ENCODE measurements at regions not wholly inside any gene's neighbourhood (a gene's known extent, or its start where the extent isn't known, plus 50 kb on each side); places are given as distances from the start of the nearest gene placed in this dataset.
"Not testable (repeated sequence)": the region's sequence is repeated elsewhere in the genome, so short reads cannot be mapped to it uniquely, and the experiment has no call there.

DNA sequence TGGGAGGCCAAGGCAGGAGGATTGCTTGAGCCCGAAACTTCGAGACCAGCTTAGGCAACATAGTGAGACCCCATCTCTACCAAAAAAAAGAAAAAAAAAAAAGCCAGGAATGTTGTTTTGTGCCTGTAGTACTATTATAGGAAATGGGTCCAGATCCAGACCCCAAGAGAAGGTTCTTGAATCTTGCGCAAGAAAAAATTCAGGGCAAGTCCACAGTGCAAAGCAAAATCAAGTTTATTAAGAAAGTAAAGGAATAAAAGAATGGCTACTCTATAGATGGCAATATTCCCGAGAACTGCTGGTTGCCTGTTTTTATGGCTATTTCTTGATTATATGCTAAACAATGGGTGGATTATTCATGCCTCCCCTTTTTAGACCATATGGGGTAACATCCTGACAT, 51.2 kb upstream of the RDX start:
- no peak for DNase-seq

- no peak for DNase-seq
Observed at GRCh38 chr11:110349138-110349996, 53.0 kb upstream of the RDX start.

DNA sequence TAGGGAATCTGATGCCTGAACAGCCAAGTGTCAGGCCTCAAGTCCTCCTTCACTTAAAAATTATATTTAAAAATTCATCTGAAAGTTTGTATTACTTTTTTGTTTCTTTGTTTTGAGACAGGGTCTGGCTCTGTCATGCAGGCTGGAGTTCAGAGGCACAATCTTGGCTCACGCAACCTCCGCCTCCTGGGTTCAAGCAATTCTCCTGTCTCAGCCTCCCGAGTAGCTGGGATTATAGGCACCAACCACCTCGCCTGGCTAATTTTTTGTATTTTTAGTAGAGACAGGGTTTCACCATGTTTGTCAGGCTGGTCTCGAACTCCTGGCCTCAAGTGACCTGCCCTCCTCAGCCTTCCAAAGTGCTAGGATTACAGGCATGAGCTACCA, 53.6 kb upstream of the RDX start:
- DNase-seq: not testable (repeated sequence)

DNA sequence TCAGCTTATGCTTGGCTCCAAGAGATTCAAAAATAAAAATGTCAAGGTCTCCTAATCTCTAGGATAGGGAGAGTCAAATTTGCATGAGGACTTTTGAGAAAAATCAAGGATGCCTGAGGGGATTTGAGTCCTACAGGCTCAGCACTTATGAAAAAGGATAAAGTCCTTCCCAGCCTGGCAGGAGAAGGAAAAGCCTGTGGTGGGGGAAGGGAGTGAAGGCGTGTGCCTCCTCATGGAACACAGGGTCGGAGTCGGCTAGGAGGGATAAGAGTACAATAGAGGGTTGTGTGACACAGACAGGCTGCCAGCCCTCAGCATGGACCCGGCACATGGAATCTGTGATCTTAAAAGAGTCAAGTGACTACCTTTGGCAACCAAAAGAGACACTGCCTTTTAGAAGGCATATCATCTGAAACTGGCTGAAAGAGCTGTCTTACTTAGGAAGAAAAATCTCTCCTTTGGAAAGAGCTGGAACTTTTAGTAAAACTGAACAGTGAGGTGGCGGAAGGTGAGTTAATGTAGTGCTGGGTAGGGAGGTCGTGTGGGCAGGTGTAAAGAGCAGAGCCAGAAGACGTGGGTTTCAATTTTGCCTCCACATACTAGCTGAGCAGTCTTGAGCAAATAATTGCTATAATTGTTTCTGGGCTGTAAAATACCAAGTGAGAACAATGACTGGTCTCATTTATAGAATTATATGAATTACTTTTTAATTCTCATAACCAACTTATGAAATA, 58.8 kb upstream of the RDX start:
- DNase-seq: peak; percentile 22

DNA sequence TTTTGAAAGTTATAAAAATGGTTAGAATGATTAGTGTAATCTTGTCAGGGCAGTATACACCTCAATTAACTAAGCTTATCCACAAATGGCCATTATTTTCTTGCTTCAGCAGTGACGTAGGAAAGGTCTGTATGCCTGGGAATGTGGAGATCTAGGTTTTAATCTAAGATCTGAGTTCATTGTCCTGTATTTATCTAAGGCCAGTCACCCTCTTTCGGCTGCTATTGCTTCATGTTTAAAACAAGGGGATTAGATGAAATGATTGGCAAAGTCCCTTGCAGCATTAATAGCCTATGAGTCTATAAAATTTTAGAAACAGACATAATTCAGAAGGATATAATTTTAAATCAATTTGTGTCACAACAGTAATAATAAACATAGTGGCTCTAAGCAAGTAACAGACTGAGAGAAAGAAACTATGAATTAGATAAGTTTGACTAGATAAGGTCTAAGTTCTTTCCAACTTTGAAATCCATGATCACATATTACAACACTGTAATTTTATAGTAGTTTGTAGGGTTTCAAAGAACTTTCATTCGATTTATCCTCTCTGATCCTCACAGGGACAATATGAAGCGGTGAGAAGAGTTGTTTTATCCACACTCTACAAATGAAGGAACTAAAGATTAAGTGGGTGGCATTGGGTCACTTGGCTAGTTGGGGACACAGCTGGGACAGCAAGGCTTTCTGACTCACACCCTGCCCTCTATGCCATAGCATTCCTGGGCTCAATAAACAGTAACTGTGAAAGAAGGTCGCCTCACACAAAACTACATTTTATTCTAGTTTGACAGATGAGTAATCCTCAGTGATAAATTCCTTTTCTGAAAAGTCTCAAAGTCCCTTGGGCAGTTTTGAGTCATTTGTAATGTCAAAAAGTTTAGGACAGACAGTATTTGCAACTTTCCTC, 60.6 kb upstream of the RDX start:
- DNase-seq: no peak

DNA sequence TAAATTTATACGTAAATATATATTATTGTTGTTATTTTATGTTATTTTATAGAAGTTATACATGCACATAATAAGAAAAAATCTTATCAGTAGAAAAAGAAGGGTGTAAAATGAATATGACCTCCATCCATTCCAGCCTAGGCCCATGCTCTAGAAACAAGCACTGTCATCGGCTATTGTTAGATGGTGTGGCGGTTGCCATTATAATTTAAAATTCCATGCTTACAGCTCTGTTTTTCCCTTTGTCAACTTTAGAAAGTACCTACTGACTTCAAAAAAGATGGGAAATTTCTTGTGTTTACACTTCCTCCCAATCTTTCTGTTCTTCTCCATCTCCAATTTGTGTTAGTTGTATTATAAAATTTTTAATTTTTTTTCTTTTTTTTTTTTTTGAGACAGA, 61.9 kb upstream of the RDX start:
- no peak for DNase-seq

DNA sequence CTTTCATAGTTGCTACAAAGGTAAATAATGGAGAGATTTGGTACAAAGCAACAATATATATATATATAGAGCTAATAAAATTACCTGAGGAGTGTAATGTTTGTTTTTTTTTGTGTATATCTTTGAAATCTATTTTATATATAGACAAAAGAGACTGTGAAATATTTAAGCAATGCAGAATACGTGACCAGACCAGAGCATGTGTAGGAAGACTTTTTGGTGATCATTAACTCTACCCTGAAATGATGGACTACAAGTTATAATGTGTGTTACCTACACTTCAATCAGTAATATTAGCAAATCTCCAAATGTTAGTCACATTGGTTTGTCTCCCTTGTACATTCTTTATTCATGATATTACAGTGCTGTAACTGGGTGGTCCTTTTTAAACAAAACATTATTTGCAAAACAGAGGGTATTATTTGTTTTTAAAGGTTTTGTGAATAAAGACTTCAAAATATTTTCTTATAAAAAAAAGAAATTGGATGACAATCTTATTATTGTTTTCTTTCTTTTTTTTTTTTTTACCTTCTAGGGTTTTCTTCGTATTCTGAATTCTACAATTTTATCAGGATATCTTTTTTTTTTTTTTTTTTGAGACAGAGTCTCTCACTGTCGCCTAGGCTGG, 64.5 kb upstream of the RDX start:
- not testable (repeated sequence) for DNase-seq

GRCh38 chr11:110362971-110363509, 66.6 kb upstream of the RDX start:
- no peak for DNase-seq

DNA sequence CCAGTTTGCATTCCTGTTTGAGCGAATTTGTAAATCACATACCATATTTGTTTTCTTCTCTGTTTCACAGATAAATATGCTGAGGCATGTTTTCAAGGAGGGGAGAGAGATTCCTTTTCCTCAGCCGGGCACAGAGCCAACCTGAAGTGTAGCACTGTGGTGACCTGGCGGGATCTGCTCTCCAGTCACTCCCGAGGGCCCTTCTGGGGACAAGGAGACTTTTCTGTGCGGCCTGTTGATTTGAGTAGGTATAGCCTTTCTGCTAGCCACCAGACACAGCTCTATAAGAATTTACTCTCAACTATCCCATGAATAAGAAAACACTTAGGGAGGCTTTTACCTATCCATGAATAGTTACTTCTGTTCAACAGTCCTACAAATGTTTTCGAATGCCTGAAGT, 63.5 kb upstream of the FDX1 start:
- no peak for DNase-seq

DNA sequence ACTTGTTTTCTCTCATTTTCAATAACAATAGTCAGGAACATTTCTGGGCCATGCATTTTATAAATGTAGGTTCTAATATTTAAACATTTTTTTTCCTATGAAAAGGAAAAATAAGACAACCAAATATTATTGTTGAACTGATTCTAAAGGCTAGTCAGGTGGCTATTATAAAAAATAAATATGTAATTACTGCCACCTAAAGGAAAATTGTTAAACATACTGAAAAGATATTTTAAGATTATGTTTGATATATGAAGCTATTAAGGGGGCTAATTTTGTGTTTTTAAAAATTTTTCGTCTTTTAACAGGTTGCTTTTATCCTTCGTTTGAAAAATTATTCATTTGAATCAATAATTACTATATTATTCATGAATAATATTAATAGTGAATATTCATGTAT, 62.2 kb upstream of the FDX1 start:
- DNase-seq: no peak

GRCh38 chr11:110371084-110371483, 58.7 kb upstream of the FDX1 start:
- DNase-seq: no peak

DNA sequence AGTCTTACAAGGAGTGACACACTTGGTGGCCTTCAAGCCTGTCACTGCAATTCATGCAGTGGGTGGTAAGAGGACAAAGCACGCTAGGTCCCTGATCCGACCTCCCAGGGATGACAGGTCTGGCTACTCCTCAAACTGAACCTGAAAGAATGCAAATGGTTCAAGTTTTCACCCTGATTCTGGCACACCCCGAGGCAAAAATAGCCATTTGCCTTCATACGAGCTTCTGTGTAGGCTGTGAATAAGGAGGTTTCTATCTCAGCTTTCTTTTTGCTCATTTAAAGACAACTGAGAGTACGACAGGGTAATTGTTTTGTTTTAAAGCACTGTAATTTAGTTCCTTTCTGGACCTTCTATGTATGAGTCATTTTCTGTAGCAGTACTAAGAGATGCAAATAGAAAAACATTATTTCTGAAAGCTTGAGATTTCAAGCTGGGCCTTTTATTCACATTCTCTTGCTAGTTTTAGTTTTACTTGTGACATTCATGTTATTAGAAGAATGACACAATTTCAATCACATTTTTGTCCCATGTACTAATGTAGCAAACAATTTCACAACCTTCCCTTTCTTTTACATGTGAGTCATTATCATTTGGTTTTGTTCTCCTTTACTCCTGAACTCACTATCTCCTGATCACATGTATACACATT, 56.6 kb upstream of the FDX1 start:
- DNase-seq: no peak

- DNase-seq: no peak
Observed at GRCh38 chr11:110374921-110375320, 54.8 kb upstream of the FDX1 start.

- no peak for DNase-seq
Observed at GRCh38 chr11:110375351-110375750, 54.4 kb upstream of the FDX1 start.

- no peak for DNase-seq
Observed at GRCh38 chr11:110376021-110376420, 53.7 kb upstream of the FDX1 start.

- DNase-seq: peak; percentile 50
Observed at GRCh38 chr11:110376711-110377324, 52.9 kb upstream of the FDX1 start.

DNA sequence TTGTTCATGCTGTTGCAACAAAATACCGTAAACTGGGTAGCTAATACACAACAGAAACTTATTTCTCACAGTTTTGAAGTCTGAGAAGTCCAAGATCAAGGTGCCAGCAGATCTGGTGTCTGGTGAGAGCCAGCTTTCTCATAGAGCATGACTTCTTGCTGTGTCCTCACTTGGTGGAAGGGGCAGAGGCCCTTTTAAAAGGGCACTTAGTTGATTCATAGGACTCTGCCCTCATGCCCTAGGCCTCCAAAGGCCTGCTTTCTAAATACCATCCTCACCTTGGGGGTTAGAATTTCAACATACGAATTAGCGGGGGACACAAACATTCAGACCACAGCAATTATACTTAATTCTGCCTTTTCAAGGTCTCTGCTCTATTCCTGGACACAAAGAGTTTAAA, 52.3 kb upstream of the FDX1 start:
- DNase-seq: no peak

DNA sequence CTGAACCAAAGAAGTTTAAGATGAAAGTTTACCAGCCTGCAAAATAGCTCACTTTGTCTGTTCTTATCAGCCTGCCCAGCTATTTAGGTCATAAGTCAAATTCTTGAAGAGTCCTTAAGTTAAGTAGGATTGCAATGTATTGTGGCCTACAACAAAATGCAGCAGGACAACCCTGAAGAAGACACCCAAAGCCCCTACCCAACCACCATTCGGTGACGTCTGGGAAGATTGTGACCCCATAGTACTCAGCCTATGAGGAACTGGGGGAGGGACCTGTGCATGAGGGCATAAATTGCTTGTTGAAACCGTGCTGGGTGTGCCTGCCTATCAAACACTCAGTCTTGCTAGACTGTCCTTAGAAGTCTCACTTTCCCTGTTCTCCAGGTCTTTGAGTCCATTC, 50.5 kb upstream of the FDX1 start:
- DNase-seq: no peak

- no peak for DNase-seq
Observed at GRCh38 chr11:110379936-110380335, 49.8 kb upstream of the FDX1 start.

Measured in NCI-H1048 (cell line).